Right renal cortex interstitium (tissue), 3 donors: ENCODE measurements at regions not wholly inside any gene's neighbourhood (a gene's known extent, or its start where the extent isn't known, plus 50 kb on each side); places are given as distances from the start of the nearest gene placed in this dataset.

Experiments used
- DNase-seq, 3 donors: peaks; one replicate each; pipeline ENCODE4 v3.0.0-alpha.2; 2013; ENCODE audit warnings: low read depth in 3 of 3, low spot score in 2 of 3

GRCh38 chr18:78803104-78803503, 176.5 kb upstream of the SALL3 start:
- no peak for DNase-seq

- DNase-seq = no peak
Measured at GRCh38 chr18:78804206-78805030, 175.2 kb upstream of the SALL3 start.

GRCh38 chr18:78805840-78806239, 173.8 kb upstream of the SALL3 start:
- DNase-seq = no peak

- DNase-seq = no peak
Measured at GRCh38 chr18:78807668-78808067, 171.9 kb upstream of the SALL3 start.

GRCh38 chr18:78809845-78810244, 169.8 kb upstream of the SALL3 start:
- no peak for DNase-seq

- DNase-seq = no peak
Measured at GRCh38 chr18:78810706-78811105, 168.9 kb upstream of the SALL3 start.

GRCh38 chr18:78812067-78812466, 167.6 kb upstream of the SALL3 start:
- no peak for DNase-seq

- DNase-seq = no peak
Measured at GRCh38 chr18:78813156-78813555, 166.5 kb upstream of the SALL3 start.

- no peak for DNase-seq
Measured at GRCh38 chr18:78813936-78814710, 165.5 kb upstream of the SALL3 start.

- no peak for DNase-seq
Measured at GRCh38 chr18:78814766-78815165, 164.9 kb upstream of the SALL3 start.

- no peak for DNase-seq
Measured at GRCh38 chr18:78816114-78816513, 163.5 kb upstream of the SALL3 start.

- no peak for DNase-seq
Measured at GRCh38 chr18:78816916-78817315, 162.7 kb upstream of the SALL3 start.

GRCh38 chr18:78818495-78818894, 161.1 kb upstream of the SALL3 start:
- DNase-seq = no peak

GRCh38 chr18:78818961-78819360, 160.7 kb upstream of the SALL3 start:
- no peak for DNase-seq

GRCh38 chr18:78820161-78820834, 159.3 kb upstream of the SALL3 start:
- DNase-seq = no peak

- DNase-seq = no peak
Measured at GRCh38 chr18:78821396-78821795, 158.2 kb upstream of the SALL3 start.

GRCh38 chr18:78822171-78822948, 157.3 kb upstream of the SALL3 start:
- DNase-seq = no peak

GRCh38 chr18:78822949-78823285, 156.7 kb upstream of the SALL3 start:
- DNase-seq = no peak

- DNase-seq = no peak
Measured at GRCh38 chr18:78825168-78825567, 154.4 kb upstream of the SALL3 start.

- no peak for DNase-seq
Measured at GRCh38 chr18:78826631-78827030, 153.0 kb upstream of the SALL3 start.

- DNase-seq = no peak
Measured at GRCh38 chr18:78827141-78827540, 152.5 kb upstream of the SALL3 start.
